HG03064 (cell line): ENCODE measurements at regions not wholly inside any gene's neighbourhood (a gene's known extent, or its start where the extent isn't known, plus 50 kb on each side); places are given as distances from the start of the nearest gene placed in this dataset.
"Not testable (repeated sequence)": the region's sequence is repeated elsewhere in the genome, so short reads cannot be mapped to it uniquely, and the experiment has no call there.

Source experiments
- ATAC-seq: cut with Tn5 transposase; IDR thresholded peaks from one replicate; pipeline ENCODE4 v1.9.1; 2021; ENCODE audit warnings: low read depth; ENCODE audit not compliant: unreplicated experiment

GRCh38 chr7:68800316-68800715, 798.0 kb upstream of the AUTS2 start:
- ATAC-seq = no peak

- no peak for ATAC-seq
Measured at GRCh38 chr7:68805159-68805558, 793.1 kb upstream of the AUTS2 start.

- ATAC-seq = no peak
Measured at GRCh38 chr7:68807666-68808065, 790.6 kb upstream of the AUTS2 start.

GRCh38 chr7:68813551-68814080, 784.7 kb upstream of the AUTS2 start:
- no peak for ATAC-seq

- no peak for ATAC-seq
Measured at GRCh38 chr7:68816491-68816890, 781.8 kb upstream of the AUTS2 start.

GRCh38 chr7:68820321-68820720, 778.0 kb upstream of the AUTS2 start:
- ATAC-seq = no peak

- no peak for ATAC-seq
Measured at GRCh38 chr7:68821846-68822245, 776.4 kb upstream of the AUTS2 start.

GRCh38 chr7:68823996-68824780, 774.1 kb upstream of the AUTS2 start:
- ATAC-seq = no peak

- no peak for ATAC-seq
Measured at GRCh38 chr7:68828575-68828974, 769.7 kb upstream of the AUTS2 start.

GRCh38 chr7:68833422-68833821, 764.9 kb upstream of the AUTS2 start:
- no peak for ATAC-seq

- ATAC-seq = no peak
Measured at GRCh38 chr7:68839014-68839413, 759.3 kb upstream of the AUTS2 start.

GRCh38 chr7:68840991-68841390, 757.3 kb upstream of the AUTS2 start:
- ATAC-seq = no peak

- ATAC-seq = not testable (repeated sequence)
Measured at GRCh38 chr7:68843985-68844384, 754.3 kb upstream of the AUTS2 start.

GRCh38 chr7:68846811-68847325, 751.4 kb upstream of the AUTS2 start:
- ATAC-seq = no peak

GRCh38 chr7:68853254-68853653, 745.0 kb upstream of the AUTS2 start:
- ATAC-seq = no peak

- no peak for ATAC-seq
Measured at GRCh38 chr7:68857571-68857970, 740.7 kb upstream of the AUTS2 start.

GRCh38 chr7:68858497-68858896, 739.8 kb upstream of the AUTS2 start:
- no peak for ATAC-seq

- ATAC-seq = no peak
Measured at GRCh38 chr7:68861171-68861570, 737.1 kb upstream of the AUTS2 start.

- no peak for ATAC-seq
Measured at GRCh38 chr7:68862261-68862660, 736.0 kb upstream of the AUTS2 start.

- ATAC-seq = no peak
Measured at GRCh38 chr7:68862736-68863135, 735.5 kb upstream of the AUTS2 start.

- ATAC-seq = no peak
Measured at GRCh38 chr7:68865351-68866199, 732.7 kb upstream of the AUTS2 start.
